ENCODE measurements at regions not wholly inside any gene's neighbourhood (a gene's known extent, or its start where the extent isn't known, plus 50 kb on each side); places are given as distances from the start of the nearest gene placed in this dataset.

DNA sequence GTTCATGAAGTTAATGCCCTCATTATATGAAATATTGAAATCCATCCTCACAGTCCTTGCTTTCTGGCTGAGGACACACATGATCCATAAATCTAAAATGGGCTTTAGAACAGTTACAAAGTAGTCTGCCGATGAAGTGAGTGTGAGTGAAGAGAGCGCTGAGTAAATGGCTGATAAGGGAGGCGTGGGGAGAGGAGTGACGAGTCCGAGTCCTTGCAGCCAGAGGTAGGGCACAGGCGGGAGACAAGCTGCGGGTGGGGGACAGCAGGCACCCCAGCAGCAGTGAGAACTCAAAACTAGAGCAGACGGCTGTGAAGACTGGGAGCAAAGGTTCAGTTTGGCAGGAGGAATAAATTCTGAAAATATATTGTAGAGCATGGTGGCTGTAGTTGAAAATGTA, 140.1 kb upstream of the ATP2B1 start:
- H3K36me3 Mint-ChIP-seq, result peaks cover 2% of the 10 kb centered on the region
- no peak overlapping the region for H3K4me3 Mint-ChIP-seq
- DNase-seq (no peak), ATAC-seq (ENCODE audit: low read depth) (no peak)
- H3K9me3 Mint-ChIP-seq, result peaks cover 5% of the 10 kb centered on the region
- POLR2A ChIA-PET, result no interaction called here
- H3K27me3 Mint-ChIP-seq, result no peaks in the 10 kb centered on the region
- no peaks in the 10 kb centered on the region for H3K4me1 Mint-ChIP-seq
- H3K27ac Mint-ChIP-seq, result no peak overlapping the region

DNA sequence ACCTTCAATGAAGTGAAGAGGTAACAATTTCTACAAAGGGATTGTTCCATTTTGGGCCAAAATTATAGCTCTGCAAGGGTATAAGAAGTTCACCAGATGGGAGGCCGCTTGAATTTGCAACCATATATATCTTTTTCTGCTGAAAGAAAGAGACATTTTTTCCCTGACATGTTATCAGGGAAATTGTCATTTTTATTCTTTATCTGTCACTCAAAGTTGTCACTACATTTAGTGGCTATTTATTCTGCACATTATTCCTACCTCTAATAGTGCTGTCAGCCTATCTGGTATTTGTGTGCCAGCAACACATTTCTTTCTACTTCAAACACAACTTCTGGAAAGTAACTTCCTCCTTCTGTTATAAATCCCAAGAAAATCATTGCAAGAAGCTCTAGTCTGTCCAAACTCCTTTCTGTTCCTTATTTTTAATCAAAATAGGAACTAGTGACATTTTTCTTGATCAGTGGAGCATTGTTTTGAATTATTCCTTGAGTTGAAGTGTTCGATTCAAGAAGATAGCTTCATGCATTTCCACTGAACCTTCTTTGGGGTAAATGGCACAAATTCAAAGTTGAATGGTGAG, 137.9 kb upstream of the ATP2B1 start:
- POLR2A ChIA-PET, result no interaction called here
- Mint-ChIP-seq H3K27me3 (no peaks in the 10 kb centered on the region), H3K4me1 (no peaks in the 10 kb centered on the region), H3K36me3 (peaks cover 2% of the 10 kb centered on the region), H3K9me3 (peaks cover 5% of the 10 kb centered on the region), H3K27ac (no peak overlapping the region), H3K4me3 (no peak overlapping the region)
- no peak for DNase-seq
- ATAC-seq (ENCODE audit: low read depth), result no peak

DNA sequence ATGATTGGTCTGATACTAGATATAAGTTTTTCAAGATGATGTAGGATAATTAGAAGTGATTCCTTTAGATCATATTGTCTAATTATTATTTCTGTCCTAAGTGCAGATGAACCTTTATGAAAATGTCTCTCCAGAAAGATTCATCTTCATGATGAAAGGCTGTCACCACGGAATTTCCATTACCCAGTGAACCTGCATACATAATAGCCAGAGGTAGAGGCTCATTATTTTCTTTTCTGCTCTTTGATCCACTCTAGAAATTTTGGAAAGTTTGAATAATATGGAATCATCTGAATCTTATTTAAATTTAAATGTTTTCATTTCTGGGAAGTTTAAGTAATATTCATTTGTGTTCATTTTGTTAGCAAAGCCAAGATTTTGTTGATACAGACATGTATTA, 137.1 kb upstream of the ATP2B1 start:
- DNase-seq (no peak), ATAC-seq (ENCODE audit: low read depth) (no peak)
- H3K4me1 Mint-ChIP-seq, result no peaks in the 10 kb centered on the region
- no peak overlapping the region for H3K4me3 Mint-ChIP-seq
- H3K36me3 Mint-ChIP-seq, result no peaks in the 10 kb centered on the region
- peaks cover 2% of the 10 kb centered on the region for H3K9me3 Mint-ChIP-seq
- POLR2A ChIA-PET, result no interaction called here
- H3K27ac Mint-ChIP-seq, result no peak overlapping the region
- H3K27me3 Mint-ChIP-seq, result no peaks in the 10 kb centered on the region

DNA sequence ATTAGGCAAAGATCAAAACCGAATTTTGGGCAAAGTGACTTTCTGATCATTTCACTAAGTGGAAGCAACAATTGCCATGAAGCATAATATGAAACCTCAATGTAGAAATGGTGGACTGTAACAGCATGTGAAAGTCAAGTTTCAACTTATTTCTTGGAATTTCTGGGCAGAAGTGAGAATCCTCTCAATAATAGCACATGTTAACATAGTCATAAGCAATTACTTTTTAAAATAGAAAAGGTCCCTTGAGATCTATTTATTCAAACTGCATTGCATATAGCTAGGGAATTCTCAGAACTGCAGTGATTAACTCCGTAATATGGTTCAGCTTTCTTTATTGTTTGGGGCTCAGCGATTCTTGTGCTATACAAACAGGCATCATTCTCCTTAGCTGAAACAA, 136.7 kb upstream of the ATP2B1 start:
- POLR2A ChIA-PET, result no interaction called here
- no peaks in the 10 kb centered on the region for H3K36me3 Mint-ChIP-seq
- no peak overlapping the region for H3K4me3 Mint-ChIP-seq
- H3K9me3 Mint-ChIP-seq, result peaks cover 2% of the 10 kb centered on the region
- no peak overlapping the region for H3K27ac Mint-ChIP-seq
- H3K4me1 Mint-ChIP-seq, result no peaks in the 10 kb centered on the region
- no peaks in the 10 kb centered on the region for H3K27me3 Mint-ChIP-seq
- DNase-seq (no peak), ATAC-seq (ENCODE audit: low read depth) (no peak)

DNA sequence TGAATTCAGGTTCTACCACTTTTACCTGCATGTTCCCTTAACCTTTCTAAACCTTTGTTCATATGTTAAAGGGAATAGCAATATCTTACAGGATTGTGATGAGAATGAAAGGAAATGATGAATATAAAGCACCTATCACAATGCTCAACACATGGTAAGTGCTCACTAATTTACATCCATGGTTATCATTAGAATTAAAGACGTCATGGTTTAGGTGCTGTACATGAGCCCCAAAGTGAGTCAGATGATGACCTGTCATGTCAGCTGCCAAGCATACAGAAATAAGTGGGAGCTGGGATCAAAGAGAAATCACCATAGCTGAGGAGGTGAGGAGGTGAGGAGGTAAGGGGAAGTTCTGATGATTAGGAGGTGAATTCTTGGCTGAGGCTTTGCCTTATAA, 135.9 kb upstream of the ATP2B1 start:
- Mint-ChIP-seq H3K9me3 (peaks cover 2% of the 10 kb centered on the region), H3K36me3 (no peaks in the 10 kb centered on the region), H3K27ac (no peak overlapping the region), H3K27me3 (no peaks in the 10 kb centered on the region), H3K4me1 (no peaks in the 10 kb centered on the region), H3K4me3 (no peak overlapping the region)
- ATAC-seq (ENCODE audit: low read depth) (no peak), DNase-seq (no peak)
- POLR2A ChIA-PET, result no interaction called here

DNA sequence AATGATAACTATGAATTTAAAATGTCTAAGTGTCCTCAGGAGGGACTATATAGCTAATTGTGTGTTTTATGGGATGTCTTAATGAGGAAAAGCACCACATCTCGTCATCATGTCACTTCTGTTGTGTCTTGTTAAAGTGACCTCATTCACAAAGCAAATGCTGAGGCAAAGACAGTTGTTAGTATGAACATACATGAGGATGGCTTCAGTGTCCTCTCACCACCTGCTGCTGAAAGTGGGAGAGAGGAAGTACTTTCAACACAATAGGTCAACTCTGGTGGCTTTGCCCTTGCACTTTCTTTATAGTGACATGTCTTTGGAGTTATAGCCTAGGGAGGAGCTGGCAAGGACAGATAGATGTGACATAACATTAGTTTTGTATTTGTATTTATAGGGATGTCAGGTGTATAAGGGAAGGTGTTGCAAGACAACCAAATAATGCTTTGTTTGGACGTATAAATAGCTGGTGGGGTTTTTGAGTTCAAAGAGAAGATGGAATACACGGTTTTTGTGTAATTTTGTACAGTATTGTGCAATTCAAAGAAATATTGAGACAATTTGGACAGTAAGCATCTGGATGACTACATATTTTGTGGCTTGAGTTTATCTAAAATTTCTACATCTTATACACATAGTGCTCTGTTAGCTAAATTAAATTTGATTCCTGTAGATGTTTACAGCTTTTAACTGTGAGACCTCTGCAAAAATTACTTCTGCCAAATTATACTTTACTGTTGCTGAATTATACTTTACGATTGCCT, 131.7 kb upstream of the ATP2B1 start:
- Mint-ChIP-seq H3K27ac (no peak overlapping the region), H3K4me1 (no peaks in the 10 kb centered on the region), H3K9me3 (peaks cover 2% of the 10 kb centered on the region), H3K4me3 (no peak overlapping the region), H3K27me3 (no peaks in the 10 kb centered on the region), H3K36me3 (no peaks in the 10 kb centered on the region)
- POLR2A ChIA-PET, result no interaction called here
- ATAC-seq (ENCODE audit: low read depth), result no peak
- DNase-seq, result no peak

DNA sequence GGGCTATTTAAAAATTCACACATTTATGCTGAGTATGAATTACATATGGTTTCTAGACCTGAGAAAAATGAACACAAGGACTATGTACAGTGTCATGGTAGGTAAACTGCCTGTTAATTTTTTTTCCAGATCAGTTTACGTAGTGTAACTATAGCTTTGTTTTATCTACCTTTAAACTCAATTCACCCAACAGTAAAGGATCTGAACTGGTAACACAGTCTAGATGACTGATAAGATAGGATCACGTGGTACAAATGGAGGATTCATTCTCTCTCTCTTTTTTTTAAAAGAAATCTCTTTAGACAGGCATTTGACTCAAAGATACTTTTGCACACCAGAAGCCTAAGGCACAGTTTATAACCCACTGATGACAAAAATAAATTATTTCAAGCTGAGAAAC, 130.8 kb upstream of the ATP2B1 start:
- Mint-ChIP-seq H3K27me3 (no peaks in the 10 kb centered on the region), H3K4me3 (no peak overlapping the region), H3K4me1 (no peaks in the 10 kb centered on the region), H3K36me3 (no peaks in the 10 kb centered on the region), H3K9me3 (no peaks in the 10 kb centered on the region), H3K27ac (no peak overlapping the region)
- ATAC-seq (ENCODE audit: low read depth) (no peak), DNase-seq (no peak)
- POLR2A ChIA-PET, result no interaction called here

DNA sequence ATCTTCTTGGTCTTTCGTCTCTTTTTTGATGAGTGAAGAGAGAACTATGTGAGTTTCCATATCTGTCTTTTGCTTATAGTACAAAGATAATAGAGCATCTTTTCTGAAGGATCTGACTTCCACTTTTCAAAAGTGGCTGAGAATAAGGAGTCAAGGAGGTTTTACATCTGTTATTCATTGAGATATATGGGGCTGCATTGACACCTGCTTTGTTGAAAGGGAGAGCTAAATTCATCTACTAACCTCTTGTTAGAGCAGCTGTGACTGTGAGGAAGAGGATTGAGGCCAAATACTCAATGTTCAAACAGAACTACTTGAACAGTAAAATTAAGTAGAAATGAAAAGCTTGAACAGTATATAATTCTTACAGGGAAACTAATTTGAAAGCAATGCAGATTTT, 130.2 kb upstream of the ATP2B1 start:
- POLR2A ChIA-PET, result no interaction called here
- no peak for DNase-seq

DNA sequence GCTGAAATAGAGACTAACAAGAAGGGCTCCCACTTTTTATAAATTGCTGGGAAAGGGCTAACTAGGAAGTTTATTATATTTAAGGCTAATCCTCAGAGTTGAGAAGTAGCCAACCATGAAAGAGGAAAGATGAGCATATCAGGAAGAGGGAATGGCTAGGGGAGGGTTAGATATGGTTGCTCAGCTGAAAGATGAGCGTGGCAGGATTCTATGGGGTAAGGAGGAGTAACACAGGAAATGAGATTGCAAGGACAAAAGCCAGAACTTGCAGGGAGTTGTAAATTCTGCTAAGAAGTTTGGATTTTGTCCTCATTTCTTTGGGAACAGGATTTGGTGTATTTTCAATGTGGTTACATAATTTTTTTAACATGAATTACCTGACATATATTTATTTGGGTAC, 127.4 kb upstream of the ATP2B1 start:
- no peaks in the 10 kb centered on the region for H3K9me3 Mint-ChIP-seq
- H3K4me1 Mint-ChIP-seq, result no peaks in the 10 kb centered on the region
- H3K36me3 Mint-ChIP-seq, result no peaks in the 10 kb centered on the region
- no peak overlapping the region for H3K4me3 Mint-ChIP-seq
- POLR2A ChIA-PET, result no interaction called here
- ATAC-seq (ENCODE audit: low read depth) (no peak), DNase-seq (no peak)
- no peak overlapping the region for H3K27ac Mint-ChIP-seq
- no peaks in the 10 kb centered on the region for H3K27me3 Mint-ChIP-seq

More for the DNA sequence above, 130.2 kb upstream of the ATP2B1 start:
- Mint-ChIP-seq H3K4me3 (no peak overlapping the region), H3K27me3 (no peaks in the 10 kb centered on the region), H3K36me3 (no peaks in the 10 kb centered on the region), H3K9me3 (no peaks in the 10 kb centered on the region), H3K27ac (no peak overlapping the region), H3K4me1 (no peaks in the 10 kb centered on the region)
- ATAC-seq (ENCODE audit: low read depth), result no peak

DNA sequence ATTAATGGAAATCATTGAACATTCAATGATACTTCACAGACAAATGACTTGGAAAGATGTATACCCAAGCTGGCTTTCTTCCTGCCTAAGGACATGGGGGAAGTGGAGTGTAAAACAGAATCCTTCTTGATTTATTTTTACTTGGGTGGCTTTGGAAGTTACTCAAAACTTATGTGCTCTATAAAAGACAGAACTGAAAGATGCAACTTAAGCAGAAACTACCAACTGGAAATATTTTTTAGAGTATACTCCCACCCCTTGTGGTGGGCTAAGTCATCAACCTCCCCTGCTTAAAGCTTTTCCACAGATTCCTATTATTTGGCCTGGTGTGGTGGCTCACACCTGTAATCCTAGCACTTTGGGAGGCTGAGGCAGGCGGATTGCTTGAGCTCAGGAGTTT, 126.0 kb upstream of the ATP2B1 start:
- Mint-ChIP-seq H3K4me1 (no peaks in the 10 kb centered on the region), H3K9me3 (no peaks in the 10 kb centered on the region), H3K4me3 (no peak overlapping the region), H3K27me3 (no peaks in the 10 kb centered on the region), H3K27ac (no peak overlapping the region), H3K36me3 (no peaks in the 10 kb centered on the region)
- DNase-seq, result no peak
- ATAC-seq (ENCODE audit: low read depth), result no peak
- POLR2A ChIA-PET, result no interaction called here

DNA sequence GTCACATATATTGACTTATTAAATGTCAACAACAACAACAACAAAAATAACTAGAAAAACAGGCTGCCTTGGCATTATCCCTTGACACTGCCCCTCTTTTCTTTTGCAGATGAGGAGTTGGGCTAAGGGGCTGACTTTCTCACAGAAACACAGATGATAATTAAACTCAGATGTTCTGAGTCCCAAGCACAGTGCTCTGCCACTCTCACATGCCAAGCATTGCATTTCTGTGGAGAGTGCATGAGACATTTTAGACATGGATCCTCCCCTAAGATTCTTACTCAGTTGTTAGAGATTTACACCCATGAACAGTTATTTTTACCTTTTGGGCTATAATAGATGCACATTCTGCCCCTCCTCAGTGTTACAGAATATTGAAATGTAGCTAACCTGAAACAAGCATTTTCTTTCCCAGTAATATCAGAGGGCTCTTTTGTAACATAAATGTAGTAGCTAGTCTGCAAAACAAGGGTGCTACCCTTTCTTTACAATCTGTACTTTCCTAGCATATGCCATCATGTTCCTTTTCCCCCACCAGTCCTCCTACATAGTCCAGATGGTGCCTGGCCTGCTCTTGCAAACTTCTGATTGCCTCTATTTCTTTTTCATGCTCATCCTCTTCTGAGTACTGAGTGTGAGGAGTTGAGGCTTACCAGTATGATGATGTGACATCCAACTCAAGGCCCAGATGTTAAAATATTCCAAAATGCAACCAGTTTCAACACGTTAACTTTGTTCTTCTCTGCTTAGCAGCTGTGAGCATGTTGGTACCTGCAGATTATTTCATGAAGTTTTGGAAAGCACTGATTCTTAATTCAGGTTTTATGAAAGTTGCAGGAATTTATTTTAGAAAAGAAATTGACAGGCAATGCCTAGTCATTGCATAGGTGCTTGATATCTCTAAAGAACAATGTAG, 125.0 kb upstream of the ATP2B1 start:
- no peaks in the 10 kb centered on the region for H3K4me1 Mint-ChIP-seq
- H3K9me3 Mint-ChIP-seq, result no peaks in the 10 kb centered on the region
- POLR2A ChIA-PET, result no interaction called here
- DNase-seq, result no peak
- H3K27ac Mint-ChIP-seq, result no peak overlapping the region
- no peak overlapping the region for H3K4me3 Mint-ChIP-seq
- ATAC-seq (ENCODE audit: low read depth), result no peak
- H3K27me3 Mint-ChIP-seq, result peaks cover 3% of the 10 kb centered on the region
- no peaks in the 10 kb centered on the region for H3K36me3 Mint-ChIP-seq

DNA sequence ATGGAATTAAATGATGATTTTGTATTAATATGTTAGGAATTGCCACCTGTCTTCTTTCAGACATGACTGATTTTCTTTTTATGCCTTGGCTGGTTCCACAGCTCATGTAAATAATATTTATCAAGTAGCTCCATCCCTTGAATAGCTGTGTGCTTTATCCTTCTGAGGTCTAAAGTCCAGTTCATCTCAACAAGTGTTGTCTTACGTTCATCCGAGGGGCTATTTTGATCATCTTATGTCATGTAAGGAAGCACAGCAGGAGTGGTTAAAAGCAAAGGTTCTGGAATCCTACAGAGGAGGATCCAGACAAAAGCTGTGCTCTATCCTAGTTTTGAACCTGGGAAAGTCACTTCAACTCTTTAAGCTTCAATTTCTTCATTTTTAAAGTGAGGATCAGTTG, 123.7 kb upstream of the ATP2B1 start:
- Mint-ChIP-seq H3K36me3 (no peaks in the 10 kb centered on the region), H3K27ac (no peak overlapping the region), H3K9me3 (no peaks in the 10 kb centered on the region), H3K27me3 (peaks cover 3% of the 10 kb centered on the region), H3K4me1 (no peaks in the 10 kb centered on the region), H3K4me3 (no peak overlapping the region)
- POLR2A ChIA-PET, result no interaction called here
- ATAC-seq (ENCODE audit: low read depth), result no peak
- no peak for DNase-seq

DNA sequence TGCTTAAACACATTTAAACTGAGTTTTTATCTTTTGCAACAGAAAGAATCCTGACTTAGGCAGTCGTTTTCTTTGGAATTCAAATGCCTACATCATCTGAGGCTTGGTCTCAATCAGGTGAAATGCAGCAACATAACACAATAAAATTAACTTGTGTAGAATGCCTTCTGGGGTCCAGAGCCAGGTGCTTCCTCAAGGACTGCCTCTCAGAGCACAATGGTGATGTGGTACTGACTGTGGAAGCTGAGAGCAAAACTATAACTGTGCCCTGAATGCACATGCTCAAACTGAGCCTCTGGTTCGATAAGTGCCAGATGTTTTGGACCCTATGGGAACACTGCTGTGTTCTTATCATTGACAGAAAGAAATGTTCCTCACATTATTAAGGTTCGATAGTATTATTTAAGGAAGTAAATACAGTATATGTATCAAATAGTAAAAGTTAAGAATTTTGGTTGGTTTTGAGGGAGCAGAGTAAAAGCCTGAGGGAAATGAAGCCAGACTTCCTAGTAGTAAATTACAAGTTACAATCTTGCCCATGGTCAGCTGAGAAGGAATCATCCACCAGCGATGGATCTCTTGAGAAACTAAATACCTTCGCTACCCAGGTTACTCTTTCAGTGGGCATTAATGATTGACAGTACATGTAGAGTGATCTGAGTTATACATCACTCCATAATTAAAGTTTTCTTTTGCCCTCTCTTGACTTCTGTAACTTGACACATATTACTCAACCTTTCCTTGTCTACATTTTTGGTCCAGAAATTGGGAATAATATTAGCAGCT, 122.9 kb upstream of the ATP2B1 start:
- Mint-ChIP-seq H3K36me3 (no peaks in the 10 kb centered on the region), H3K4me1 (no peaks in the 10 kb centered on the region), H3K4me3 (no peak overlapping the region), H3K27ac (no peak overlapping the region), H3K27me3 (peaks cover 3% of the 10 kb centered on the region), H3K9me3 (no peaks in the 10 kb centered on the region)
- POLR2A ChIA-PET, result no interaction called here
- no peak for ATAC-seq (ENCODE audit: low read depth)
- no peak for DNase-seq
